ENCODE measurements at regions not wholly inside any gene's neighbourhood (a gene's known extent, or its start where the extent isn't known, plus 50 kb on each side); places are given as distances from the start of the nearest gene placed in this dataset.

DNA sequence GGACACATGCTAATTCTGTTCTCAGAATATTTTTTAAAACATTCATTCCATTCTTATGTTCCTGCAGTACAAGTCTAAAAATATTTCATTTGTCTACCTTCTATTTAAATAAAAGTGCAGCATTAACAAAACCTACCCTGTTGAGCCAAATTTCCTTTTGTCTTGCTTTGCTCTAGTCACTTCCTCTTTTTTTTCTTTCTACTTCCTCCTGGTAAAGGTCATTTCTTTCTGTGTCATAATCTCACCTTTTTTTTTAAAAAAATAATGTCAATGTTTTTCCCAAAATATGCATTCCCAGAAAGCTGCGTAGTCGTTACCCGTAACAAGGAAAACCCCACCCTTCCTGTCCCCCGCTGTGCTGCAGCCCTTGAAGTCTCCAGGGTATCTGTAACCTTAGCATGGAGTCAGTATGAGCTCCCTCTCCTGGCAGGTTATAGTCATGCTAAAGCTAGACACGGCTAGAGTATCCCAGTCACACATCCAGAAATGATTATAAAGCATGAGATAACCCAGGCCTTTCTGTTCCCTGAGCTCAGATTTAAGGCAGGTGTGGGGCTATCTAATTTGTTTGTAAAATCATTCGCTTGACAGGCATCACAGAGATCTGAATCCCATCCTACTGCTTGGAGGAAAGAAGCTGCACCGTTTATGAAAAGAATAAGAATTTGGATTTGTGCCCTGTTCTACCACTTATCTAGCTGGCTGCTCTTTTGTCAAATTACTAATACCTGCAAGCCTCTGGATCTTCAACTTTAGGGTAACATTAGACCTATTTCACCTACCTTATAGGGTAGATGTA is 51.1 kb upstream of the EED start:
- peak; percentile 58 to 68 for DNase-seq

DNA sequence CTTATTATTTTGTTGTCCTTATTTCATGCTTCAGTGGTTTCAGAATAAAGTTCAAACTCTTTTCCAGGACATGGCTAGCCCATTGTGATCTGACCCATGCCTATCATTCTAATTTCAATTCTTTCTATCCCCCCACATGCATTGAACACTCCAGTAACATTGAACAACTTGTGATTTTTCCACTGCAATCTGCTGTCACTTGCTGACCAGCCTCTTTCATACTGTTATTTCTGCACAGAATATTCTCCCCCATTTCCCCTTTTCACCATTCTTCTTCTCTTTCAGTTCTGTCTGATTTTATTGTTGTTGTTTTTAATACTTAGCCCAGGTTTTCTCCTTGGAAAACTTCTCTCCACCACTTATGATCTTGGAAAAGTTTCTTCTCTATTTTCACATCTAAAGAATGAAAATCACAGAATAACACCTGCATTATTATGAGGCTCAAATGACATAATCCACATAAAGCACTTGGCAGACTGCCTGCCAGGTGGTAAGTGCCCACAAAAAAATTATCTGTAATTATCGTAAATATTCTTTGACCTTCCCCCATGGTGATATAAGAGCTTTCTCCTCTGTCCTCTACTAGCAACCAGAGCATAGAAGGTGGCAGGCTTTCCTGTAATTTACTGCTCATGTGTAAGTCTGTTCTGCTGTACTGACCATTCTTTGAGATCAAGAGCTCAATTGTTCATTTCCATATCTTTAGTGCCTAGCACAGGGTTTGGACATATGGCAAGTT is 51.9 kb upstream of the EED start:
- no peak for DNase-seq

DNA sequence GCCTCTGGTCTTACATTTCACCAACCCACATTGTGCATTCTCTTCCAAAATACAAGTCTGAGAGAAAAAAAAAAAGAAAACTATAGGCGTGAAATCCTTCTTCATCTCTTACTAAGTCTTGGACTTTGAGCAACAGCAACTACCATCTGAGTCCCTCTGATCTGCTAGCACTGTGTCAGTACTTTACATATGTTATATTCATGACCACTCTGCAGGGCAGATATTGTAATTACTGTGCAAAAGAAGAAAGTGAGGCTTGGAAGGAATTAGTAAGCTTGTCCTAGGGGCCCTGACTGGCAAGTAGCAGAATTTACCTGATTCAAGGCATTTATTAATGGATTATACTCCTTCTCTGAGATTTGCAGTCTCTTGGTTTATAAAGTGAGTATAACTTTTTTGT is 52.7 kb upstream of the EED start:
- DNase-seq: no peak

DNA sequence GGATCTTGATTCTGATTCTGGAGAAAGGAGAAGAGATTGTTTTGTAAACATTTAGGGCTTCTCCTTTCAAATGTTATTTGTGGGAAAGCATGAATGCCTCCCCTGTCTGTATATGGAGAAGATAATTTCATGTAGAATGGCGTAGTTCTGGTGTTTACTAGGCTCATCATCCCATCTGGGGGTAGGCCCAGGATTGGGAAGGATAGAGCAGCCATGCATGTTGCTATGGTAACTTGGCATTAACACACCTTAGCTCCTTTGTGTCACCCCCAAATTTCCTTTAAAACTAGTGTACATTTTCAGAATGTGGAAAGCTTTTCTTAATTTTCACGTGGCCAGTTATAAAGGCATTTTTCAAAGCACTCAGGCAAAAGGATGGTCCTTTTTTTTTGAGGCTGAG is 57.5 kb upstream of the EED start:
- no peak for DNase-seq

DNA sequence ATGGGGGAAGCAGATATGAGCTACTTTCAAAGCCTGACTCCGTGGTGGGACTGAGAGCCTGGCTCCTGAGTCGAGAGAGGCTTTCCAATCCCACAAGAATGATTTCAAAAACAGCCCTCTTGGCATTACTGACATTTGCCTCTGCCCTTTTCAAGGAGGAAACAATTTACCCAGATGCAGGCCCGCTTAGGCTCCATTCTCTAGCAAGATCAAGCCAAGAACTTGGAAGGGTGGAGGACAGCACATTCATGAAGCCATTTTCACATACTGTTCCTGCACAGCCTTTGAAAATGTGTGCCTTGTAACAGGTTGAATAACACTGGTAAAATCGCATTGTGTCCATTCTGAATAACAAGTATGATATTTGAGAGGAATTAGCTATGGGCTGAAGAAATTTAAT is 58.2 kb upstream of the EED start:
- no peak for DNase-seq

DNA sequence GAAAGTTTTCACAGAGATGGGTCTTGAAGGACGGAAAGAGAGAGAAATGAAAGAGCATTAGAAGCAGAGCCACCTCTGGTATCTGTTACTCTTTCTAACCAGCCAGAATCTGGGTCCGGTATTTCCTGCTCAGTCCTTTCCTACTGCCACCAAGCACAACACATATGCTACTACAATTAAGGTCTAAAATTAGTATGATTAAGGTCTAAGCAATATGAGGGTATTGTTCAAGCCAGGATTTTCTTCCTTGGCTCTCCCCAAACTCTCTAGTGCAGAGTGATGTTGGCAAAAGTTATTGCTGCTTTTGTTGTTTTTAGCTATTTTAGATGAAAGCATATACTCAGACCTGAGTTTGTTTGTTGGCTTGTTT is 59.2 kb upstream of the EED start:
- DNase-seq: no peak

DNA sequence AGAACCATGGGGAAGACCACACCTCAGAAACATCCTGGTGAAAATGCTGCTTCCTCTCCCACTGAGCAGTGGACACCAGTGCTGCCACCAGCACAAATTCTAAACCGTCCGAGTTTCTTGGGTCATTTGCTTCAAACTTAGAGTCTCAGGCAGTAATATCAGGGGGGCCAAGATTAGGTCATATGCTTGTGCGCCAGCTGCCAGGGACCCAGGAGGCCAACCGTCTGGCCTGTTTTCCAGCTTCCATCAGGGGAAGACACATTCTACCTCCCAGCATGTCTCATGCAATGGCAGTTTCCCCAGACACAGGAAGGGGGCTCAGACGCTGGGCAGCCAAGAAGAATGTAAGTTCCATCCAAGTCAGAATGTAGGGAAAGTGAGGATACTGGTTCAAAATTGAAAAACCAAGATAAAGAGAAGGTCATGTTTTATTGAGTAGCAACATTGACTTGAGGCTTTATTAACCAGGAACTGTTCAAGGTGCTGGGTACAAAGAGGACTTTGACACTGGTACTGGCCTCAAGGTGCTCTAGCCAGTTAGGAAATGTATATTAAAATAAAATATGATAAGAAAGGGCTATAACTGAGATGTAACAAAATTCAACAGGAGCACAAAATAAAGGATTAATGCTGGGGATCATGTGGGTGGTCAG is 59.7 kb upstream of the EED start:
- DNase-seq: no peak

DNA sequence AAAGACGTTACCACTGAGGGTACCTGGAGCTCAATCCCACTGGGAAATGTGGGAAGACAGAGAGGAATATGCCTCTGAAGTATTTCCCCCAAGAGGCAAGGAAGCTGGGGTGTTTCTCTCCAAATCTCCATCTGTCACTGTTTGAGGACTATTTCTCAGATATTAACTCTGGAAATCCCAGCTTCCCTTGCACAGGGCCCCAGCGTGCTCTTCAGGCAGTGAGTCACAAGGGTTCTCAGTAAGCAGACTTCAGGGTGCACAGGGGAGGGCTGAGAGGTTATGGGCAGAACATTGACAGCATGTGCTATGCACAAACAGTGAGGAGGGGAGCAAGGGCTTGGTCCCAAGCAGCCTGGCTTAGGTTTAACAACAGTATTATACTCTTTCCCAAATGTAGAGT is 60.9 kb upstream of the EED start:
- DNase-seq: peak; percentile 51 to 66

DNA sequence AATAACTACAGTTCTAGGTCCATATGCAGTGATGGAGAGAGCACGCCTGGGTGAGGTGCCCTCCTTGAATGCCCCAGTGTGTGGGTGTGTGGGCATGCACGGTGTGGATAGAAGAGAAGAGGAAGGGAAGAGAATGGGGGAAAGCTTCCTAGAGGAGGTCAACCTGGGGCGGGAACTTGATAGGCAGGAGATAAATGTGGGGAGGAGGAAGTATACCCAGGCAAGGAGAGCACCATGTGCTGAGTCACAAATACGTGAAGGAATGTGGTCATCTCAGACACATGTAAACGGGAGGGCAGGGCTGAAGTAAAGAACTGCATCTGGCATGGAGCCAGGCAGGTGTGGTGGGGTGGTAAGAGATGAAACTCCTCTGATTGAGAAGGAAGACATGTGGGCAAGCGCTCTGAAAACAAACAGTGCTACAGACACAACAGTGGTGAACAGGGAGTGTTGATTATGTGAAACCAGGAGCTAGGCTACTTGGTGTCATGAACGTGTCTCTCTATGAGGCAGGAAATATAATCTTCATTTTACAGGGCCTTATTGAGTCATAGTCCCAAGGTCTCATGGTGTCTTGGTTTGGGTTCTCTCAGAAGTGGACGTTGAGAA is 61.5 kb upstream of the EED start:
- DNase-seq: peak; percentile 86 to 90

DNA sequence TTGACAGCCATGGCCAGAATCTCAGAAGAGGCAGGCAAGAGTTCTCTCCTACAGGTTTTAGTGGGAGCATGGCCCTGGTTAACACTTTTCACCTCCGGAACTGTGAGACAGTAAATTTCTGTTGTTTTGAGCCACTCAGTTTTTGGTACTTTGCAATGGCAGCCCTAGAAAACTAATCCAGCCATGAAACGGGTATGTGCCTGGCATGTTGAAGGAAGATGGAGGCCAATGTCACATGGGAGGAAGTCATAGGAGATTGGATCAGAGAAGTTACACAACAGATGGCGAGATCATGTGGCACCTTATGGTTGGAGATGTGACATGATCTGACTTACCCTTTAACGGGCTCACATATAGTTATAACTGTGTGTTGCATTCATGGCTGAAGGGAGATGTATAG is 63.2 kb upstream of the EED start:
- DNase-seq: no peak

DNA sequence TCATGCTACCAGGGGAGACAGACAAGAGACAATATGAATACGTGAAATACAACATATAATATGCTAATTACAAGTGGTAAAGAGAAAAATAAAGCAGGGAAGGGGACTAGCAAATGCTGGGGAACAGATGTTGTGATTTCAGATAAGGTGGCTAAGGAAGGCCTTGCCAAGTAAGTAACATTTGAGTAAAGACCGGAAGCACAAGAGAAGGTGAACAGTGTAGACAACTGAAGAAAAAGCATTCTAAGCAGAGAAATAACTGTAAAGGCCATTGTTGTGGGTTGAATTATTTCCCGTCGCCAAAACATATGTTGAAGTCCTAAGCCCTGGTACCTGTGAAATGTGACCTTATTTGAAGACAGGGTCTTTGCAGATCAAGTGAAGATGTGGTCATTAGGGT is 63.7 kb upstream of the EED start:
- no peak for DNase-seq

DNA sequence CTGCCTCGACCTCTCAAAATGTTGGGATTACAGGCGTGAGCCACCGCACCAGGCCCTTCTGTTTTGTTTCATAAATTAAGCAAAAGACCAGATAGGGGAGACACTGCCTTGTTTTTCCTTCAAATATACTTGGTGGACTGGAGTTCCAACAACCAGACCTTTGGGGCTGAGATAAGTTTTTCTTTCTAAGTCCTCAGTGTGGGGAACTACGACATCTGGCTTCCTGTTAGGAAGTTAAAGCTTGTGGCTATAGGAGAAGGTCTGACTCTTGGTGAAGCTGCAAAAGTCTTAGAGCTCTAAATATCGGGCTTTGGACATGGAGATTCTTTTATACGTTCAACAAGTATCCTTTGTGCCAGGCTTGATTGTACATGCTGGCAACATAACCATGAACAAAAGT is 64.1 kb upstream of the EED start:
- DNase-seq: no peak

DNA sequence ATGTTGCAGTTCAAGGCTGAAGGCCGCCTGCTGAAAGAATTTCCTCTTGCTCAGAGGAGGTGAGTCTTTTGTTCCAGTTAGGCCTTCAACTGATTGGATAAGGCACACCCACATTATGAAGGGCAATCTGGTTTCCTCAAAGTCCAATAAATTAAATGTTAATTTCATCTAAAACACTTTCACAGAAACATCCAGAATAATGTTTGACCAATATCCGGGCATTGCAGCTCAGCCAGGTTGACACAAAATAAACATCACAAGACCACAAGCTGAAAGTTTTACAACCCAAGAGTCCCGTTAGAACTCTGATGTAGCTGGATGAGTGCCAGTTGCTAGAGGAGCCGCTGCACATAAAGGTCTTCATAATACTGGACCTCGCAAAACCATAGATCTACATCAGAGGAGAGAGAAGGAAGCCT is 64.9 kb upstream of the EED start:
- no peak for DNase-seq

DNA sequence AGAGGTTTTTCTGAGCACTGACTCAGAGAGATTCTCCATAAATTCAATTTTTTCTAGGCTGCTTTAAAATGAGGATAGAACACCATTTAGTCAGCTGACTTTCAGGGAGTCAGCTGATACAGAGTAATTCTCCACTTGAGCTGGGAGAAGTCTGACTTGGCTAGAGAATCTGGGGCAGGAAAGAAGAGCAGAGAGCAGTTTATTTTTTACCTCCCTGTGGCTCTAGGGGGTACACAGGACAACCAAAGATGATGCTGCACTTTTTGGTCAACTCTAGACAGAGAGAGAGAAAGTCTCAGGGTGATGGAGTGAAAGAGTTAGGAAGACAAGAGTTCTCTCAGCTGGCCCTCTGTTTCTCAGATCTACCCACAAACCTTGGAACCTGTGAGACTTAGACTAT is 67.3 kb upstream of the EED start:
- no peak for DNase-seq

DNA sequence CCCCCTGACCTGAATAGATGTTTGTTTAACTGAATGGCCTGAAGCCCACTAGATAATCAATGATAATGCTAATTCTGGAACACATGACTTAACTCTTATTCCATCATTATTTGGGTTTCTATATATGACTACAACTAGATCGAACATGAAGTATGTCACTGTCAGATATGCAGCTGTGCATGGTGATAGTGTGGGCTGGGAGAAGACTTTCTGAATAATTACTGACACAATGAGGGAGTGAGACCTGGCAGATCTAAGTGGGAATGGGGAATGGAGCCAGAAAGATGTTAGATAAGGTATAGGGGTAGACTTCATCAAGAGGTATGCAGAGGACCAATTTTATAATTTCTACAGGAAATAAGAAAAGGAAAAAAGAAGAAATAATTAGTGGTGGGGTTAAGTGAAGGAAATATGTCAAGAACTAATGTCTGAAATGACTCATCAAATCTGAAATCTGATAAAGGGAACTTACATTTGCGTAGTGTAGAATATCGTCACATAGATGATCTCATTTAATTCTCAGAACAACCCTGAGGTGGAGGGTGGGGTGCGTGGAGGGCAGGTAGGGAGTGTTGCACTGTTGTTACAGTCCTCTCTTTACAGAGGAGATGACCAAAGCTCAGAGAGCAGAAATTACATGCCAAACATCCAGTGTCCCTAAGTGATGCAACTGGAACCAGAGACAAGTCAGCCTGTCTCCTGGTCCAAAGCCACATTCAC is 68.2 kb upstream of the EED start:
- DNase-seq: peak; percentile 63 to 68

DNA sequence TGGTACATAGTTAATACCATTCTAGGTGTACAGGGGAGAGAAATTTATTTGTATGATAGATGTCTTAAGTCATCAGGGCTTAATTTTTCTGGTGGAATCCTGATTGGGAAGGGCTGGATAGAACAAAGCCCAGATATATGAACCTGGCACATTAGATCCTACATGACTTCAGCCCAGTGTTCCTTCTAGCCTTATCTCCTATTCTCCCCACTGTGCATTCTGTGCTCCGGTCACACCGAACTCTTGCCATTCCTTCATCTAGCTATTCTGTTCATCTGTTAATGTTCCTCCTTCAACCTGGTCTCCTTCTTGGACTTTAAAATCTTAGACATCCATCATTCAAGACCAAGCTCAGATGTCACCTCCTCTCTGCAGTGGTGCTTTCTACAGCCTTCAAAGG is 68.9 kb upstream of the EED start:
- no peak for DNase-seq

DNA sequence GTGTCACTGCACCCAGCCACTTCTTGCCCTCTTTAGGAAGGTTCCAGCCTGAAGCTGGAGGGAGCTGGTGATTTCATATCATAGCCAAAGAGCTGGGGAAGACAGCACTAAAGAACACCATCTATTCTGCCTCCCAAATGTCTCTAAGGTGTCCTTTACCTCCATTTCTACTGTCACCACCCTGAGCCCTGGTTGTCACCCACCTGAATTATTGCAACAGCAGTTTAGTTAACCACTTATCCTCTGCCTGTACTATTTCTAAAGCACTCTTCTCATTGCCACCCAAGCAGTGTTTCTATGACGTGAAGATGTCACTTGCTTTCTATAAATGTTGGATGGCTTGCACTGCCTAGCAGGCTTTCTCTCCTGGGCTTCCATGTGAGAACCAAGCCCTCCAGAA is 69.4 kb upstream of the EED start:
- DNase-seq: no peak

DNA sequence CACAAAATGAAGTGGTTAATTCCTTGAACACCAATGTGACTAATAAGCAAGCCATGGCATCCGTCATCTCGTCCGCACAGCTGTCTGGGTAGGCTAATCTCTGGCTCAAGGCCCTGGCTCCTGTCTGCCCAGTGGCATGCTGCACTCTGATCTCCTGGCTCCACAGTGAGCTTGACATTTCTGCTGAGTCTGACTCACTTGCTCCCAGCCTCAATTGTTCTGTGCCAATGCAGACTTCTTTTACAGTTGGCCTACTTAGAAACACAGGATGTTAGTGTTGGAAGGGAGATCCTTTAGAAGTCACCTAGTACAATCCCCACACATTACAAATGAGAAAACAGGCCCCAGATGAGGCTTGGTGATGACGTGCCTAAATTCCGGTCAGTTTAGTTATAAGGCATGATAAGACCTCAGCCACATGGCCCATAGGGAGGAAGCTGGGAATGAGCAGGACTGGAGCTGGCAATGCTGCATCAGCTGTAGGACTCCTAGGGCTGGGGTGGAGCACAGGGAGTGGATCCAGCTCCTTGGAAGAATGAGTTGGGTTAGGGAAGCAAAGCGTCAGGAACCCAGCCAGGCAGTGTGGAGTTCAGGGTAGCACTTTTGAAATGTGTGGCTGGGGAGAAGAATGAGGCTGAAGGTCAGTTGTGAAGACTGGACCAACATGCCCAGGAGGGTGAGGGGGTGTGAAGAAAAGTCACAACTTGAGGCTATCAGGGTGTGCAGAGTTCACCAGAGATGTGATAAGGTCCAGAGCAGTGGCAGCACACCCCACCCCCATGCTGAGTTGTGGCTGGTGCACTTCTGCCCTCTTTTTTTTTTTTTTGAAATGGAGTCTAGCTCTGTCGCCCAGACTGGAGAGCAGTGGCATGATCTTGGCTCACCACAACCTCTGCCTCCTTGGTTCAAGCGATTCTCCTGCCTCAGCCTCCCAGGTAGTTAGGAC is 70.2 kb upstream of the EED start:
- DNase-seq: no peak

DNA sequence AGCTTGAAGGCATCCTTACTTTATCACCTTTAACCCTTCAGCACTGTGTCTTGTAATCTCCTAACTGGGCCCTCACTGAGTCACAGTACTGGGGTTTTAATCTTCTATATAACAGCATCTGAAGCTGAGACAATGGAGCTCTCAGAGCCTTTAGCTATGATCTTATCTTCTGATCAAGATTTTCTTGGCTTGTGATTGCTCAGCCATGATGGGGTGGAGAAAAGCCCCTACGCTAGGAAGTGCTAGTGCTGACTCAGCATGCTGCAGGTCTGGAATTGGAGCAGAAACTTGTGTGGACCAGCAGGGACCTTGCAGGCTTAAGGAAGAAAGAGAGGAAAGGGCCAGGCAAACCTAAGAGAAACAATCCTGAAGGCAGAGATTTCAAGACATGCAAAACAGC is 71.7 kb upstream of the EED start:
- no peak for DNase-seq

DNA sequence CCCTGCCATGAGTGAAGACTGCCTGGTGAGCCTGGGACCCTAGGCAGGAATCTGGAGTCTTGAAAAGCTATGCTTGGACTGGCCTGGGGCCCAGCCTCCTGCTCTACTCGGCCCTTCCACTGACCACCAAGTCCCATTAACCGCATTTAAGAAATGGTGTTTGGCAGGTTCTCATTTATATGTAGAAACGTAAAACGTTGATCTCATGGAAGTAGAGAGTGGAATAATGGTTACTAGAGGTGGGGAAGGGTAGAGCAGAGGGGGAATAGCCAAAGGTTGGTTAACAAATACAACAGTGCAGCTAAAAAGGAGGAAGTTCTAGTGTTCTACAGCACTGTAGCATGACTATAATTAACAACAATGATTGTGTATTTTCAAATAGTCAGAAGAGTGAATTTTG is 72.9 kb upstream of the EED start:
- DNase-seq: no peak

DNA sequence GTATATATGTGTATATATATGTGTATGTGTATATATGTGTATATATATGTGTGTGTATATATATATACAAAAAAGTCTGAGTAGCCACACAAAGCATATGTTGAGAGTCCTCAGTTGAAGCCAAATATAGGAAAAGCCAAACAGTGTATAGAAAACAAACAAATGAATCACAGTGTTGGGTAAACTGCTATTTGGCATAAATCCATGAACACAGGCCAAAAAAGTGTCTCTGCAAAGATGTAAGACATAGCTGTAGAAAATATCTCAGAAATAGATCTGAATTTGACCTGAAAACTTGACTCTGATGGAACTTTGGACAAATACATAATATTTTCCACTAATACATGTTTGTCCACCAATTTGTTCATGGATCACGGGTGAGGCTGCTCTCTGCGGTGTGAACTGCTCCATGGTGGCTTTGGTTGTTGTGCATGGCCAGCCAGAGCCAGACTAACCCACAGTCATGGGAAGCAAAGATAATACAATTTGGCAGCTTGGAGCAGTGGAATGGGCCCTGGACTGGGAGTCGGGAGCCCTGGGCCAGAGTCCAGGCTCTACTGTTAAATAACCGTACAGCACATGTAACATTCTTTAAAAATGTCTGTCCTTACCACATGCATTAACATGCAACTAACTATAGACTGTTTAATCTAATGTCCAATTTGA is 76.9 kb upstream of the EED start:
- DNase-seq: no peak
